Tibial nerve (tissue), 4 donors: ENCODE measurements at regions not wholly inside any gene's neighbourhood (a gene's known extent, or its start where the extent isn't known, plus 50 kb on each side); places are given as distances from the start of the nearest gene placed in this dataset.
"Not testable (repeated sequence)": the region's sequence is repeated elsewhere in the genome, so short reads cannot be mapped to it uniquely, and the experiment has no call there.

Source experiments
- DNase-seq, 2 donors: peaks; one replicate each; pipeline ENCODE4 v3.0.0-alpha.2; 2019; ENCODE audit warnings: low spot score in 2 of 2
- H3K27ac ChIP-seq, 4 donors: fragments of 200-600 bp; sonication (generic) in 3 of 4; one replicate each; pipeline ENCODE4 v1.5.1; 2017 to 2019; ENCODE audit warnings: mild to moderate bottlenecking in 1 of 4
- H3K27me3 ChIP-seq, 2 donors: fragments of 200-600 bp; sonication (generic) in 1 of 2; one replicate each; pipeline versions ENCODE4 v1.5.1 to v1.6.0; 2017 to 2019
- H3K36me3 ChIP-seq, 3 donors: fragments of 200-600 bp; sonication (generic); one replicate each; pipeline ENCODE4 v1.5.1; 2018 to 2019
- H3K4me1 ChIP-seq, 4 donors: fragments of 200-600 bp; sonication (generic) in 3 of 4; one replicate each; pipeline ENCODE4 v1.5.1; 2017 to 2019
- H3K4me3 ChIP-seq, 4 donors: fragments of 200-600 bp; sonication (generic) in 3 of 4; one replicate each; pipeline ENCODE4 v1.5.1; 2017 to 2019; ENCODE audit warnings: mild to moderate bottlenecking in 1 of 4, moderate library complexity in 1 of 4
- H3K9me3 ChIP-seq, 4 donors: fragments of 200-600 bp; sonication (generic) in 3 of 4; one replicate each; pipeline ENCODE4 v1.5.1; 2017 to 2019
- EP300 ChIP-seq, 2 donors: sonication (generic); formaldehyde crosslinking; IDR thresholded peaks; one replicate each; pipeline ENCODE4 v1.6.1; 2017; ENCODE audit warnings: antibody characterized with exemption in 2 of 2, mild to moderate bottlenecking in 1 of 2
- POLR2A ChIP-seq, 2 donors: fragments of 450-650 bp; IDR thresholded peaks; one replicate each; pipeline ENCODE4 v1.6.1; 2017; ENCODE audit warnings: antibody characterized with exemption in 2 of 2, mild to moderate bottlenecking in 2 of 2, moderate library complexity in 2 of 2
- WGBS, 2 donors: methylation state at CpG; one replicate each; pipeline ENCODE4 v1.1.5; 2018; 5-methylcytosine and 5-hydroxymethylcytosine counted together
- TF ChIP-seq, protein P1 (sequence below), 5 experiments: fragments of 200-600 bp in 3 of 5; fragments of 450-650 bp in 2 of 5; sonication (generic) in 3 of 5; IDR thresholded peaks; one replicate each; pipeline ENCODE4 v1.5.1; 2016 to 2019; ENCODE audit warnings: antibody characterized with exemption in 5 of 5, mild to moderate bottlenecking in 3 of 5, moderate library complexity in 2 of 5

- no peaks in the 10 kb centered on the region for H3K36me3 ChIP-seq
- no peak for DNase-seq
- WGBS, 2 donors = 45 to 46% methylated on average over 2 of the region's 2 CpGs
- H3K4me1 ChIP-seq = no peaks in the 10 kb centered on the region
- H3K9me3 ChIP-seq = no peaks in the 10 kb centered on the region
- no peak overlapping the region for H3K27ac ChIP-seq
- H3K4me3 ChIP-seq = no peak overlapping the region
- H3K27me3 ChIP-seq = no peaks in the 10 kb centered on the region
- TF ChIP-seq, protein P1, sequence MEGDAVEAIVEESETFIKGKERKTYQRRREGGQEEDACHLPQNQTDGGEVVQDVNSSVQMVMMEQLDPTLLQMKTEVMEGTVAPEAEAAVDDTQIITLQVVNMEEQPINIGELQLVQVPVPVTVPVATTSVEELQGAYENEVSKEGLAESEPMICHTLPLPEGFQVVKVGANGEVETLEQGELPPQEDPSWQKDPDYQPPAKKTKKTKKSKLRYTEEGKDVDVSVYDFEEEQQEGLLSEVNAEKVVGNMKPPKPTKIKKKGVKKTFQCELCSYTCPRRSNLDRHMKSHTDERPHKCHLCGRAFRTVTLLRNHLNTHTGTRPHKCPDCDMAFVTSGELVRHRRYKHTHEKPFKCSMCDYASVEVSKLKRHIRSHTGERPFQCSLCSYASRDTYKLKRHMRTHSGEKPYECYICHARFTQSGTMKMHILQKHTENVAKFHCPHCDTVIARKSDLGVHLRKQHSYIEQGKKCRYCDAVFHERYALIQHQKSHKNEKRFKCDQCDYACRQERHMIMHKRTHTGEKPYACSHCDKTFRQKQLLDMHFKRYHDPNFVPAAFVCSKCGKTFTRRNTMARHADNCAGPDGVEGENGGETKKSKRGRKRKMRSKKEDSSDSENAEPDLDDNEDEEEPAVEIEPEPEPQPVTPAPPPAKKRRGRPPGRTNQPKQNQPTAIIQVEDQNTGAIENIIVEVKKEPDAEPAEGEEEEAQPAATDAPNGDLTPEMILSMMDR (IDR thresholded peaks at IDR 0.05) = no peak
- TF ChIP-seq EP300 (IDR thresholded peaks at IDR 0.05) = no peak
- TF ChIP-seq POLR2A (IDR thresholded peaks at IDR 0.05) = no peak
These were observed 852.3 kb upstream of the CHORDC1 start for GRCh38 chr11:91075032-91075695.

DNA sequence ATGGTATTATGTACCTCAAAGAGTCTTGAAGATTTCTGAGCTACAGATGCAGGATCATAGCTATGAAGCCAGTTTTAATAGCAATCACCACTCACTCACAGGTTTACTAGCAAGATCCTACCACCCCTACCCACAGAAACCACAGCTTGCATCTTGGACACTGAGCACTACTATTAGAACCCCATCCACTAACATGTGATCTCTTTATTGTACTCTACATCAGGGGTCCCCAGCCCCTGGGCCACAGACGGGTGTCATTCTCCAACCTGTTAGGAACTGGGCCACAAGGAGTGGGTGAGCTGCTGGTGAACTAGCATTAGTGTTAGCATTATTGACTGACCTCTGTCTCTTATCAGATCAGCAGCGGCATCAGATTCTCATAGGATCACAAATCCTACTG is 844.8 kb upstream of the CHORDC1 start:
- Histone ChIP-seq H3K27me3 (no peaks in the 10 kb centered on the region), H3K4me3 (no peak overlapping the region), H3K9me3 (no peaks in the 10 kb centered on the region), H3K36me3 (no peaks in the 10 kb centered on the region), H3K27ac (no peak overlapping the region), H3K4me1 (no peaks in the 10 kb centered on the region)
- DNase-seq = no peak
- 79 to 92% methylated on average over 2 of the region's 2 CpGs for WGBS, 2 donors
- TF ChIP-seq POLR2A (IDR thresholded peaks at IDR 0.05) (no peak), EP300 (IDR thresholded peaks at IDR 0.05) (no peak)
- TF ChIP-seq, protein P1 (IDR thresholded peaks at IDR 0.05) = no peak

GRCh38 chr11:91066456-91067047 is 843.7 kb upstream of the CHORDC1 start:
- TF ChIP-seq, protein P1 (IDR thresholded peaks at IDR 0.05) = no peak
- no peak for TF ChIP-seq POLR2A (IDR thresholded peaks at IDR 0.05)
- no peak for TF ChIP-seq EP300 (IDR thresholded peaks at IDR 0.05)
- no peak overlapping the region for H3K27ac ChIP-seq
- no peaks in the 10 kb centered on the region for H3K36me3 ChIP-seq
- WGBS, 2 donors = 42 to 43% methylated on average over 5 of the region's 5 CpGs
- H3K4me3 ChIP-seq = no peak overlapping the region
- DNase-seq = no peak
- H3K27me3 ChIP-seq = no peaks in the 10 kb centered on the region
- no peaks in the 10 kb centered on the region for H3K9me3 ChIP-seq
- H3K4me1 ChIP-seq = no peaks in the 10 kb centered on the region

DNA sequence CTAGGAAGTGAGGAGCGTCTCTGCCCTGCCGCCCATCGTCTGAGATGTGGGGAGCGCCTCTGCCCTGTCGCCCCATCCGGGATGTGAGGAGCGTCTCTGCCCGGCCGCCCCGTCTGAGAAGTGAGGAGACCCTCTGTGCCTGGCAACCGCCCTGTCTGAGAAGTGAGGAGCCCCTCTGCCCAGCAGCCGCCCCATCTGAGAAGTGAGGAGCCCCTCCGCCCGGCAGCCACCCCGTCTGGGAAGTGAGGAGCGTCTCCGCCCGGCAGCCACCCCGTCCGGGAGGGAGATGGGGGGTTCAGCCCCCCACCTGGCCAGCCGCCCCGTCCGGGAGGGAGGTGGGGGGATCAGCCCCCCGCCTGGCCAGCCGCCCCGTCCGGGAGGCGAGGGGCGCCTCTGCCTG is 840.5 kb upstream of the CHORDC1 start:
- H3K4me1 ChIP-seq, H3K36me3 ChIP-seq, H3K4me3 ChIP-seq, H3K27me3 ChIP-seq, DNase-seq, H3K9me3 ChIP-seq, H3K27ac ChIP-seq: not testable (repeated sequence)
- WGBS, 2 donors = 90 to 97% methylated on average over 7 to 11 of the region's 29 CpGs

DNA sequence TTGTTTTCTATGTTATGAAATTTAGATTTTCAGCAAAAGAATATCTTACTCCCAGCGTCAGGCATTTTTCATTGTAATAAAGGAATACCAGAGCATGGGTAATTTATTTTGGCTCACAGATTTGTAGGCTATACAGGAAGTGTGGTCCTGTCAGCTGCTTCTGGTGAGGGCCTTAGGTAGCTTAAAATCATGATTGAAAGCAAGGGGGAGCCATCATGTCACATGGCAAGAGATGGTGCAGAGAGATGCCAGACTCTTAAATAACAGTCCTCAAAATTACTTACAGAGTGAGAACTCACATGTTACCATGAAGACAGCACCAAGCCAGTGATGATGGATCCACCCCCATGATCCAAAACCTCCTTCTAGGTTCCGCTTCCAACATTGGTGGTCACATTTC is 825.0 kb upstream of the CHORDC1 start:
- no peak for DNase-seq
- no peak overlapping the region for H3K4me3 ChIP-seq
- H3K27ac ChIP-seq = no peak overlapping the region
- H3K36me3 ChIP-seq = no peaks in the 10 kb centered on the region
- 77 to 90% methylated on average over 2 of the region's 2 CpGs for WGBS, 2 donors
- no peak for TF ChIP-seq POLR2A (IDR thresholded peaks at IDR 0.05)
- TF ChIP-seq, protein P1 (IDR thresholded peaks at IDR 0.05) = no peak
- no peak for TF ChIP-seq EP300 (IDR thresholded peaks at IDR 0.05)
- no peaks in the 10 kb centered on the region for H3K9me3 ChIP-seq
- H3K4me1 ChIP-seq = no peaks in the 10 kb centered on the region
- H3K27me3 ChIP-seq = no peaks in the 10 kb centered on the region
